ENCODE measurements at regions not wholly inside any gene's neighbourhood (a gene's known extent, or its start where the extent isn't known, plus 50 kb on each side); places are given as distances from the start of the nearest gene placed in this dataset.
"Not testable (repeated sequence)": the region's sequence is repeated elsewhere in the genome, so short reads cannot be mapped to it uniquely, and the experiment has no call there.

DNA sequence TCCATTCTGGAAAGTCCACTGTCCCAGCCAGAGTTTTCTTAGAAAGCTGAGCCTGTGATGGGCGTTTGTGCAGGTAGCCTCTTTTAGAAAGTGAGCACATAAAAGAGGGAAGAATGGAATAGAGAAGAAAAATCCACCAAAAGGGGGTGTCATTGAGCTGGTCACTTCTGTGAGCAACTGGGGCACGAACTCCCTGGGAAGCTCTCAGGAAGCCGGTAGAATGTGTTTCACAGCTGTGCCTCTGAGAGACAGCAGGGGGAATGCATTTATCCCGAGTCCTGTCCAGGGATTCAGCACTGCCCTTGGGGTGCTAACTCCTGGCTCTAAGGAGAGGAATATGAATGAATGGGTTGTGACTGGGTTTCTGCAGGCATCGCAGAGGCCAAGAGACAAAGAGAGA is 73.8 kb upstream of the SPATA31A3 start:
- not testable (repeated sequence) for H3K9me3 ChIP-seq (ENCODE audit: control insufficient read depth, low read depth, low read length); H3K36me3 ChIP-seq (ENCODE audit: control insufficient read depth, insufficient read depth, low read length); H3K4me3 ChIP-seq (ENCODE audit: low read length); H3K4me1 ChIP-seq (ENCODE audit: control insufficient read depth, insufficient read depth, low read length); DNase-seq; H3K27ac ChIP-seq (ENCODE audit: low read length); H3K27me3 ChIP-seq (ENCODE audit: control insufficient read depth, insufficient read depth, low read length)
- WGBS (ENCODE audit: insufficient coverage, low lambda C conversion rate), result no CpG with 5 or more reads among the region's 5 CpGs

DNA sequence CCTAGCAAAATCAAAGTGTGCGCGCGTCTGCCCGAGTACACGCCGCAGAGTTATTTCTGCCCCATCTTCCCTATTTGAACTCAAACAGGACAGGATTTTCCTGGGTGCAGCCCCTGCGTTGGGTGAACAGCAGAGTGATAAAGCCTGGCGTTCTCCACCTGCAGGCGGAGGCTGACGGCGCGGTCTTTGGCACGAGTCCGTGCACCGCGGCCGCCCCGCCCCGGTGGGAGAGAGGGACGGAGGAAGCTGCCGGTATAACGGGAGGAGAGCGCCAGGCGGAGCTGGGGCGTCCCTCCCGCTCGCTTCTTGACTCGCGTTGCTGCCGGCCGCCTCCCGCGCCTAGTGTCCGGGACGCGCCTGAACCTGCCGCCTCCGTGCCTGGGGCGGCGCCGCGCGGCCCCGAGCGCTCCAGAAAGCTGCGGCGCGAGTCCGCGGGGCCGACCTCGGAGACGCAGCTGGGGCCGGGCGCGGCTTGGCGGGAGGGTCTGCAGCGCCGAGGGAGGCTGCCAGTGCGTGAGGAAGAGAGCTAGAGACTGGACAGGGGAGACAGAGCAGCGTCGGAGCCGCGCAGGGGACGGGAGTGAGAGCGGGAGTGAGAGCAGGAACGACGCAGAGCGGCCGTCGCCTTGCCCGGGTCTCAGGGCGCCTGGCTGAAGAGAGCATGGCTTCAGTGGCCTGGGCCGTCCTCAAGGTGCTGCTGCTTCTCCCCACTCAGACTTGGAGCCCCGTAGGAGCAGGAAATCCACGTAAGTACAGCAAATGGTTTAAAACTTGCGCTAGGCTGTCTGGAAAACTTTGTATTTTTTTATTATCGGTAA is 66.8 kb upstream of the SPATA31A3 start:
- WGBS (ENCODE audit: insufficient coverage, low lambda C conversion rate), result no CpG with 5 or more reads among the region's 78 CpGs
- H3K4me1 ChIP-seq (ENCODE audit: control insufficient read depth, insufficient read depth, low read length); H3K27ac ChIP-seq (ENCODE audit: low read length); H3K27me3 ChIP-seq (ENCODE audit: control insufficient read depth, insufficient read depth, low read length); H3K36me3 ChIP-seq (ENCODE audit: control insufficient read depth, insufficient read depth, low read length); H3K9me3 ChIP-seq (ENCODE audit: control insufficient read depth, low read depth, low read length); H3K4me3 ChIP-seq (ENCODE audit: low read length): not testable (repeated sequence)
- peak; percentile 0 to 16 for DNase-seq

Measured in large intestine (tissue), 3 donors.